Body of pancreas (tissue), 4 donors: ENCODE measurements at regions not wholly inside any gene's neighbourhood (a gene's known extent, or its start where the extent isn't known, plus 50 kb on each side); places are given as distances from the start of the nearest gene placed in this dataset.
"Not testable (repeated sequence)": the region's sequence is repeated elsewhere in the genome, so short reads cannot be mapped to it uniquely, and the experiment has no call there.

ENCODE experiments used
- ATAC-seq: fragments of 150-250 bp; one replicate; pipeline ENCODE4 v1.9.1; 2016
- DNase-seq, 4 donors: peaks; one replicate each; pipeline ENCODE4 v3.0.0-alpha.2; 2019
- H3K27ac ChIP-seq, 4 donors: fragments of 200-600 bp; sonication (generic); 1 replicate in 3 of 4; 2 replicates in 1 of 4; pipeline versions ENCODE4 v1.5.1 to v1.6.1; 2016 to 2019; ENCODE audit warnings: mild to moderate bottlenecking in 1 of 4, mixed read lengths in 1 of 4, moderate library complexity in 1 of 4
- H3K27me3 ChIP-seq, 2 donors: fragments of 200-600 bp; sonication (generic); one replicate each; pipeline ENCODE4 v1.6.0; 2016; ENCODE audit warnings: mild to moderate bottlenecking in 1 of 2
- H3K36me3 ChIP-seq, 2 donors: fragments of 200-600 bp; sonication (generic); replicated peaks in 1 of 2; 2 replicates each; pipeline ENCODE4 v1.5.1; 2016; ENCODE audit warnings: low read depth in 2 of 2; ENCODE audit not compliant: insufficient read depth in 1 of 2
- H3K4me1 ChIP-seq: fragments of 200-600 bp; sonication (generic); one replicate; pipeline ENCODE4 v1.6.0; 2016
- H3K4me3 ChIP-seq, 2 donors: fragments of 200-600 bp; sonication (generic); 1 replicate in 1 of 2; 2 replicates in 1 of 2; pipeline ENCODE4 v1.5.1; 2016 to 2019
- H3K9me3 ChIP-seq, 3 donors: fragments of 200-600 bp; sonication (generic); 1 replicate in 2 of 3; 2 replicates in 1 of 3; pipeline ENCODE4 v1.5.1; 2016
- POLR2A ChIP-seq, 3 donors: fragments of 450-650 bp; IDR thresholded peaks; one replicate each; pipeline ENCODE4 v1.6.1; 2016; ENCODE audit warnings: antibody characterized with exemption in 3 of 3, mild to moderate bottlenecking in 2 of 3
- WGBS, 2 donors: methylation state at CpG; one replicate each; pipeline ENCODE4 v1.1.5; 2017; 5-methylcytosine and 5-hydroxymethylcytosine counted together
- intact Hi-C: fragments of 100-400 bp; cut with DNase I; formaldehyde crosslinking; loops from one replicate; pipeline ENCODE4 v1.15.1; 2023
- TF ChIP-seq, protein P1 (sequence below), 7 experiments: fragments of 450-650 bp in 4 of 7; fragments of 200-600 bp in 3 of 7; sonication (generic) in 3 of 7; IDR thresholded peaks; one replicate each; pipeline ENCODE4 v1.5.1; 2016 to 2019; ENCODE audit warnings: antibody characterized with exemption in 7 of 7

GRCh38 chr7:68862261-68862660 lies 736.0 kb upstream of the AUTS2 start:
- ATAC-seq: no peak
- intact Hi-C loops: no loop called here
- DNase-seq: no peak
- Histone ChIP-seq H3K27ac (no peak overlapping the region), H3K4me3 (no peak overlapping the region), H3K9me3 (no peaks in the 10 kb centered on the region), H3K4me1 (no peaks in the 10 kb centered on the region), H3K36me3 (no peaks in the 10 kb centered on the region), H3K27me3 (no peaks in the 10 kb centered on the region)
- WGBS, 2 donors: 83% methylated on average over 6 of the region's 6 CpGs
- no peak for TF ChIP-seq POLR2A (IDR thresholded peaks at IDR 0.05)
- TF ChIP-seq, protein P1, sequence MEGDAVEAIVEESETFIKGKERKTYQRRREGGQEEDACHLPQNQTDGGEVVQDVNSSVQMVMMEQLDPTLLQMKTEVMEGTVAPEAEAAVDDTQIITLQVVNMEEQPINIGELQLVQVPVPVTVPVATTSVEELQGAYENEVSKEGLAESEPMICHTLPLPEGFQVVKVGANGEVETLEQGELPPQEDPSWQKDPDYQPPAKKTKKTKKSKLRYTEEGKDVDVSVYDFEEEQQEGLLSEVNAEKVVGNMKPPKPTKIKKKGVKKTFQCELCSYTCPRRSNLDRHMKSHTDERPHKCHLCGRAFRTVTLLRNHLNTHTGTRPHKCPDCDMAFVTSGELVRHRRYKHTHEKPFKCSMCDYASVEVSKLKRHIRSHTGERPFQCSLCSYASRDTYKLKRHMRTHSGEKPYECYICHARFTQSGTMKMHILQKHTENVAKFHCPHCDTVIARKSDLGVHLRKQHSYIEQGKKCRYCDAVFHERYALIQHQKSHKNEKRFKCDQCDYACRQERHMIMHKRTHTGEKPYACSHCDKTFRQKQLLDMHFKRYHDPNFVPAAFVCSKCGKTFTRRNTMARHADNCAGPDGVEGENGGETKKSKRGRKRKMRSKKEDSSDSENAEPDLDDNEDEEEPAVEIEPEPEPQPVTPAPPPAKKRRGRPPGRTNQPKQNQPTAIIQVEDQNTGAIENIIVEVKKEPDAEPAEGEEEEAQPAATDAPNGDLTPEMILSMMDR (IDR thresholded peaks at IDR 0.05): no peak

- Histone ChIP-seq H3K36me3 (no peaks in the 10 kb centered on the region), H3K27ac (no peak overlapping the region), H3K27me3 (no peaks in the 10 kb centered on the region), H3K4me3 (no peak overlapping the region), H3K9me3 (no peaks in the 10 kb centered on the region), H3K4me1 (no peaks in the 10 kb centered on the region)
- WGBS, 2 donors: 76 to 80% methylated on average over 4 of the region's 4 CpGs
- intact Hi-C loops: no loop called here
- peak in 1 of 4 donors; percentile 10 for DNase-seq
- no peak for ATAC-seq
- TF ChIP-seq, protein P1 (IDR thresholded peaks at IDR 0.05): no peak
- TF ChIP-seq POLR2A (IDR thresholded peaks at IDR 0.05): no peak
Observed at GRCh38 chr7:68862736-68863135, 735.5 kb upstream of the AUTS2 start.

DNA sequence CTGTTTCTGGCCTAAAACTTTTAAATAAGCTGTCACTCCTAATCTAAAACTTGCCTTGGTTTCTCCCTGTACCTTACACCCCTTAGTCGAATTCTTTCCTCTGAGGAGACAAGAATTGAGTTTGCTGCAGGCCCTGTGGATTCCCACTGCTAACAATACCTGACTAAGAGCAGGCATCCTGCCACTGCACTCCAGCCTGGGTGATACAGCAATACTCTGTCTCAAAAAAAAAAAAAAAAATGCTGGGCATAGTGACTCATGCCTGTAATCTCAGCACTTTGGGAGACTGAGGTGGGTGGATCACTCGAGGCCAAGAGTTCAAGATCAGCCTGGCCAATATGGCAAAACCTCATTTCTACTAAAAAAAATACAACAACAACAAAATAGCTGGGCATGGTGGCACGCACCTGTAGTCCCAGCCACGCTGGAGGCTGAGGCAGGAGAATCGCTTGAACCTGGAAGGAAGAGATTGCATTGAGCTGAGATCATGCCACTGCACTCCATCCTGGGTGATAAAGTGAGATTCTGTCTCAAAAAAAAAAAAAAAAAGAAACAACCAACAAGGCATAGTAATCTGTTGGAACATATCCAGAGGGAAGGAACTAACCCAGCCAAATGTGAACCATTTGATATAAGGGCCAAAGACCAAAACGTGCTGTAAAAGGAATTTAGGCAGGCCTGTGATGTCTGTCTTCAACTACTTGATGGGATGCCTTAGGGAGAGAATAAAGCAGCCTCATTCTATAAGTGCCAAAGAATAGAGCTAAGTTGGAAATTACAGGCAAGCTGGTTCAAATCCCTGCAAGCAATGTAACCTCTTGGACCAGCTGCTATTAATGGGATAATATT lies 732.7 kb upstream of the AUTS2 start:
- no peaks in the 10 kb centered on the region for H3K4me1 ChIP-seq
- WGBS, 2 donors: 50 to 54% methylated on average over 6 of the region's 6 CpGs
- H3K27me3 ChIP-seq: no peaks in the 10 kb centered on the region
- no peak for DNase-seq
- ATAC-seq: no peak
- TF ChIP-seq, protein P1 (IDR thresholded peaks at IDR 0.05): no peak
- TF ChIP-seq POLR2A (IDR thresholded peaks at IDR 0.05): no peak
- no peaks in the 10 kb centered on the region for H3K36me3 ChIP-seq
- no peak overlapping the region for H3K4me3 ChIP-seq
- H3K27ac ChIP-seq: no peak overlapping the region
- no peaks in the 10 kb centered on the region for H3K9me3 ChIP-seq
- intact Hi-C loops: no loop called here

DNA sequence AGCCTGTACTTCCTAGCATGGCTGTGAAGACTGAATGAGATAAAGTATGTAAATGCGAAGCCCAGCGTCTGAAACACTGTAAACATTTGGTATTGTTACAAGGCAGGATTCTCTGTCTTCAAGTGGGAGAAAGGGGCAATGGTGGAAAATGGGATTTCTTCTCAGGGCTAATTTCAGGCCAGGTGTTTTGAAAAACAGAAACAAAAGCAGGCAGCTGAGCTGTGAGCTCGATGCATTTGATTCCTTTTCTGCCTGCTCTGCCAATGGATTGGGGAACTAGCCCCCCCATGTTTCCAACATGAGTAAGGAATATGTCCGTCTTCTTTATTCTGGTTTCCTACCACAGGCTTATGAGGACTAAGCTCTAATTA lies 732.1 kb upstream of the AUTS2 start:
- no peak for DNase-seq
- Histone ChIP-seq H3K4me1 (no peaks in the 10 kb centered on the region), H3K27me3 (no peaks in the 10 kb centered on the region), H3K36me3 (no peaks in the 10 kb centered on the region), H3K9me3 (no peaks in the 10 kb centered on the region), H3K4me3 (no peak overlapping the region), H3K27ac (no peak overlapping the region)
- 60 to 71% methylated on average over 4 of the region's 4 CpGs for WGBS, 2 donors
- intact Hi-C loops: no loop called here
- no peak for ATAC-seq
- TF ChIP-seq, protein P1 (IDR thresholded peaks at IDR 0.05): no peak
- no peak for TF ChIP-seq POLR2A (IDR thresholded peaks at IDR 0.05)

DNA sequence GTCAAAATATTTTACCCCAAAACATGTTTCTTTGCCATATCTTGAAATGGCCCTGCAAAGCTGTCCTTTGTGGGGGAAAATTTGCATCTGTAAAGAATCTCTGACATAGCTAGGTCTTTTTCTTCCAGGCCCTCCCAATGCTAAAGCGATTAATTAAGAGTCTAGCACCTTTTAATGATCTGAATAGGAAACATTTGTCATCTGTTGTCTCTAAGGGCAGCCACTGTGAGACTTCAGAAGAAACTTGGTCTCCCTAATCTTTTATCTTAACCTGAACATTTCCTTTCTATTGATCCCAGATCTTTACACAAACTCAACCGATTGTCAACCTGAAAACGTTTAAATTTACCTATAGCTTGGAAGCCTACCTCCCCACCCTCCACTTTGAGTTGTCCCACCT lies 731.6 kb upstream of the AUTS2 start:
- intact Hi-C loops, ATAC-seq, H3K4me3 ChIP-seq, H3K27ac ChIP-seq, H3K9me3 ChIP-seq, H3K27me3 ChIP-seq, DNase-seq, H3K4me1 ChIP-seq, H3K36me3 ChIP-seq: not testable (repeated sequence)
- WGBS, 2 donors: 55 to 62% methylated on average over 3 of the region's 3 CpGs
